ENCODE measurements at regions not wholly inside any gene's neighbourhood (a gene's known extent, or its start where the extent isn't known, plus 50 kb on each side); places are given as distances from the start of the nearest gene placed in this dataset.

GRCh38 chr12:127271776-127272175 is 995.2 kb upstream of the TMEM132C start:
- DNase-seq (ENCODE audit: low read depth): no peak

- DNase-seq (ENCODE audit: low read depth): peak; percentile 96
Measured at GRCh38 chr12:127272864-127273263, 994.1 kb upstream of the TMEM132C start.

GRCh38 chr12:127273626-127274025 is 993.3 kb upstream of the TMEM132C start:
- no peak for DNase-seq (ENCODE audit: low read depth)

- DNase-seq (ENCODE audit: low read depth): no peak
Measured at GRCh38 chr12:127275416-127275815, 991.6 kb upstream of the TMEM132C start.

GRCh38 chr12:127277882-127278281 is 989.1 kb upstream of the TMEM132C start:
- DNase-seq (ENCODE audit: low read depth): no peak

GRCh38 chr12:127278351-127278750 is 988.6 kb upstream of the TMEM132C start:
- no peak for DNase-seq (ENCODE audit: low read depth)

GRCh38 chr12:127280393-127281275 is 986.3 kb upstream of the TMEM132C start:
- DNase-seq (ENCODE audit: low read depth): no peak

- no peak for DNase-seq (ENCODE audit: low read depth)
Measured at GRCh38 chr12:127282786-127283565, 984.0 kb upstream of the TMEM132C start.

GRCh38 chr12:127284021-127284420 is 982.9 kb upstream of the TMEM132C start:
- peak; percentile 77 for DNase-seq (ENCODE audit: low read depth)

- peak; percentile 98 for DNase-seq (ENCODE audit: low read depth)
Measured at GRCh38 chr12:127284870-127285431, 982.0 kb upstream of the TMEM132C start.

- no peak for DNase-seq (ENCODE audit: low read depth)
Measured at GRCh38 chr12:127286281-127286680, 980.7 kb upstream of the TMEM132C start.

GRCh38 chr12:127287256-127287655 is 979.7 kb upstream of the TMEM132C start:
- DNase-seq (ENCODE audit: low read depth): no peak

GRCh38 chr12:127290251-127290650 is 976.7 kb upstream of the TMEM132C start:
- DNase-seq (ENCODE audit: low read depth): no peak

- DNase-seq (ENCODE audit: low read depth): no peak
Measured at GRCh38 chr12:127292736-127293135, 974.2 kb upstream of the TMEM132C start.

GRCh38 chr12:127293507-127294310 is 973.3 kb upstream of the TMEM132C start:
- DNase-seq (ENCODE audit: low read depth): peak; percentile 61

GRCh38 chr12:127294651-127295210 is 972.2 kb upstream of the TMEM132C start:
- DNase-seq (ENCODE audit: low read depth): no peak

GRCh38 chr12:127295630-127296029 is 971.3 kb upstream of the TMEM132C start:
- no peak for DNase-seq (ENCODE audit: low read depth)

GRCh38 chr12:127296591-127296990 is 970.4 kb upstream of the TMEM132C start:
- no peak for DNase-seq (ENCODE audit: low read depth)

GRCh38 chr12:127297327-127297726 is 969.6 kb upstream of the TMEM132C start:
- no peak for DNase-seq (ENCODE audit: low read depth)

- no peak for DNase-seq (ENCODE audit: low read depth)
Measured at GRCh38 chr12:127300075-127300474, 966.9 kb upstream of the TMEM132C start.

- no peak for DNase-seq (ENCODE audit: low read depth)
Measured at GRCh38 chr12:127300753-127301152, 966.2 kb upstream of the TMEM132C start.

GRCh38 chr12:127301876-127302275 is 965.1 kb upstream of the TMEM132C start:
- no peak for DNase-seq (ENCODE audit: low read depth)

Measured in stromal cell of bone marrow (primary cell).